Hepatocyte (in vitro differentiated cells): ENCODE measurements at regions not wholly inside any gene's neighbourhood (a gene's known extent, or its start where the extent isn't known, plus 50 kb on each side); places are given as distances from the start of the nearest gene placed in this dataset.
"Not testable (repeated sequence)": the region's sequence is repeated elsewhere in the genome, so short reads cannot be mapped to it uniquely, and the experiment has no call there.

Source experiments
- DNase-seq: peaks from one replicate; pipeline ENCODE4 v3.0.0-alpha.2; 2016; ENCODE audit warnings: low spot score
- H2AFZ ChIP-seq: fragments of 200-600 bp; sonication (generic); 2 replicates; pipeline ENCODE4 v1.6.0; 2016; ENCODE audit warnings: antibody characterized with exemption, mild to moderate bottlenecking
- H3K27ac ChIP-seq: fragments of 200-600 bp; sonication (generic); 2 replicates; pipeline ENCODE4 v1.5.1; 2016; ENCODE audit warnings: mild to moderate bottlenecking
- H3K27me3 ChIP-seq: fragments of 200-600 bp; sonication (generic); 2 replicates; pipeline ENCODE4 v1.6.1; 2016
- H3K36me3 ChIP-seq: fragments of 200-600 bp; sonication (generic); replicated peaks from 2 replicates; pipeline ENCODE4 v1.5.1; 2016; ENCODE audit warnings: low read depth; ENCODE audit not compliant: insufficient read depth
- H3K4me1 ChIP-seq: fragments of 200-600 bp; sonication (generic); 2 replicates; pipeline ENCODE4 v1.5.1; 2016; ENCODE audit warnings: mild to moderate bottlenecking, moderate library complexity; ENCODE audit not compliant: insufficient read depth
- H3K4me2 ChIP-seq: fragments of 200-600 bp; sonication (generic); 2 replicates; pipeline ENCODE4 v1.6.0; 2016
- H3K4me3 ChIP-seq: fragments of 200-600 bp; sonication (generic); 2 replicates; pipeline ENCODE4 v1.5.1; 2016; ENCODE audit warnings: mild to moderate bottlenecking
- H3K79me2 ChIP-seq: fragments of 200-600 bp; sonication (generic); 2 replicates; pipeline ENCODE4 v1.6.0; 2017; ENCODE audit warnings: mild to moderate bottlenecking
- H3K9me2 ChIP-seq: fragments of 200-600 bp; sonication (generic); replicated peaks from 2 replicates; pipeline ENCODE4 v1.6.0; 2017; ENCODE audit warnings: mild to moderate bottlenecking; ENCODE audit not compliant: insufficient read depth
- H3K9me3 ChIP-seq: fragments of 200-600 bp; sonication (generic); 2 replicates; pipeline ENCODE4 v1.5.1; 2016; ENCODE audit warnings: low read depth, mild to moderate bottlenecking
- H4K20me1 ChIP-seq: fragments of 200-600 bp; sonication (generic); 2 replicates; pipeline ENCODE4 v1.6.0; 2016; ENCODE audit warnings: mild to moderate bottlenecking; ENCODE audit not compliant: insufficient read depth, poor library complexity, severe bottlenecking
- EZH2 ChIP-seq: fragments of 200-600 bp; sonication (generic); IDR thresholded peaks from 2 replicates; pipeline ENCODE4 v1.6.1; 2016; ENCODE audit warnings: antibody characterized with exemption, mild to moderate bottlenecking, borderline replicate concordance
- EZH2phosphoT487 ChIP-seq: fragments of 200-600 bp; sonication (generic); IDR thresholded peaks from one replicate; pipeline ENCODE4 v1.6.1; 2018; ENCODE audit warnings: antibody characterized with exemption, mild to moderate bottlenecking, low read depth, moderate library complexity; ENCODE audit not compliant: unreplicated experiment, severe bottlenecking
- WGBS: methylation state at CpG from one replicate; pipeline ENCODE4 v1.1.6; 2016; ENCODE audit warnings: low lambda C conversion rate; ENCODE audit errors: missing lambda C conversion rate; 5-methylcytosine and 5-hydroxymethylcytosine counted together
- TF ChIP-seq, protein P1 (sequence below): fragments of 200-600 bp; sonication (generic); IDR thresholded peaks from 2 replicates; pipeline ENCODE4 v1.5.1; 2016; ENCODE audit warnings: antibody characterized with exemption, mild to moderate bottlenecking; ENCODE audit not compliant: poor library complexity

DNA sequence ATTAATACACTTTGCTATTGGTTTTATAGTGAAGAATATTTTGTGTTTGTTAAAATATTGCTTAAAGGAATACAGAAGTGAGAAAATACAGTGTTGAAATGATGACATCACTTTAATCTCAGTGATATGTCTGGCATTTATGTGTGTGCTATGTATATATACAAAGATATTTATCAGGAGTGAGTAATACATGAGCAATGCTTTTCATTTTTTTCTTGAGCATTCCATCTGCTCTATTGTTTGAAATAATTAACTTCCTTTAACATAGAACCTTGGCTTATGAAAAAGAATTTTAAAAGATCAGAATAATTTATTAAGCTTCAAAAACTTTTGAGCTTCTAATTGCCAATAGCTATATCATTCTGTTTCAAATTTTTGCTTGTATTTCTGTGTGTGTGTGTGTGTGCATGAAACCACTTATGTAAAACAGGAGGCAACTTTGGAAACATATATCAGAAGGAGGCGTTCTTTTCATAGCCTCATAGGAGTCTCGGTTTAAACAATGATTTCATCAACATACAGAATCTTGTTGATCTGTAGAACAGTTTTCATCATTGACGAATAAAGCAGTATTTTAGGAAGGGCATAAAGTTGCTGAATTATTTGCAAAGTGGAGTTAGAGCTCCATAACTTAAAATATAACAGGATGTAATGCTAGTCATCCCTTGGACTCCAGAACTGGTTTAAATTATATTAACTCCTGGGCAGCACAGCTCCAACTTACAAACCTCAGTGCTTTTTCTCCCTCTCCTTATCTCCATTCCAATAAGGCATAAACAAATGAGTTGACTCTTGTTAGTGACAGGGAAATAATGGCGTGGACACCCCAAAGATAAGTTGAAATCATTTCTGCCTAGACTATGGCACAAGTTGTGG lies 228.4 kb upstream of the DGKB start:
- no peak overlapping the region for H3K4me3 ChIP-seq
- no peaks in the 10 kb centered on the region for H3K79me2 ChIP-seq
- no peaks in the 10 kb centered on the region for H3K27me3 ChIP-seq
- no peaks in the 10 kb centered on the region for H4K20me1 ChIP-seq
- H2AFZ ChIP-seq = no peak overlapping the region
- H3K4me1 ChIP-seq = no peaks in the 10 kb centered on the region
- no peaks in the 10 kb centered on the region for H3K36me3 ChIP-seq
- peak overlapping the region; percentile 1 for H3K27ac ChIP-seq
- no peaks in the 10 kb centered on the region for H3K9me2 ChIP-seq
- no peak for TF ChIP-seq EZH2
- TF ChIP-seq, protein P1, sequence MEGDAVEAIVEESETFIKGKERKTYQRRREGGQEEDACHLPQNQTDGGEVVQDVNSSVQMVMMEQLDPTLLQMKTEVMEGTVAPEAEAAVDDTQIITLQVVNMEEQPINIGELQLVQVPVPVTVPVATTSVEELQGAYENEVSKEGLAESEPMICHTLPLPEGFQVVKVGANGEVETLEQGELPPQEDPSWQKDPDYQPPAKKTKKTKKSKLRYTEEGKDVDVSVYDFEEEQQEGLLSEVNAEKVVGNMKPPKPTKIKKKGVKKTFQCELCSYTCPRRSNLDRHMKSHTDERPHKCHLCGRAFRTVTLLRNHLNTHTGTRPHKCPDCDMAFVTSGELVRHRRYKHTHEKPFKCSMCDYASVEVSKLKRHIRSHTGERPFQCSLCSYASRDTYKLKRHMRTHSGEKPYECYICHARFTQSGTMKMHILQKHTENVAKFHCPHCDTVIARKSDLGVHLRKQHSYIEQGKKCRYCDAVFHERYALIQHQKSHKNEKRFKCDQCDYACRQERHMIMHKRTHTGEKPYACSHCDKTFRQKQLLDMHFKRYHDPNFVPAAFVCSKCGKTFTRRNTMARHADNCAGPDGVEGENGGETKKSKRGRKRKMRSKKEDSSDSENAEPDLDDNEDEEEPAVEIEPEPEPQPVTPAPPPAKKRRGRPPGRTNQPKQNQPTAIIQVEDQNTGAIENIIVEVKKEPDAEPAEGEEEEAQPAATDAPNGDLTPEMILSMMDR = no peak
- no peak for TF ChIP-seq EZH2phosphoT487
- no peaks in the 10 kb centered on the region for H3K9me3 ChIP-seq
- H3K4me2 ChIP-seq = no peak overlapping the region
- 77% methylated on average over 4 of the region's 4 CpGs for WGBS
- no peak for DNase-seq

GRCh38 chr7:15128716-15129115 lies 226.2 kb upstream of the DGKB start:
- no peak overlapping the region for H3K4me2 ChIP-seq
- WGBS = 77% methylated on average over 2 of the region's 2 CpGs
- no peaks in the 10 kb centered on the region for H3K4me1 ChIP-seq
- H3K4me3 ChIP-seq = no peak overlapping the region
- H3K36me3 ChIP-seq = no peaks in the 10 kb centered on the region
- no peaks in the 10 kb centered on the region for H3K79me2 ChIP-seq
- no peaks in the 10 kb centered on the region for H3K9me2 ChIP-seq
- H3K27me3 ChIP-seq = no peaks in the 10 kb centered on the region
- no peak overlapping the region for H3K27ac ChIP-seq
- TF ChIP-seq, protein P1 = no peak
- TF ChIP-seq EZH2 = no peak
- TF ChIP-seq EZH2phosphoT487 = no peak
- no peaks in the 10 kb centered on the region for H4K20me1 ChIP-seq
- DNase-seq = no peak
- H3K9me3 ChIP-seq = no peaks in the 10 kb centered on the region
- no peak overlapping the region for H2AFZ ChIP-seq

DNA sequence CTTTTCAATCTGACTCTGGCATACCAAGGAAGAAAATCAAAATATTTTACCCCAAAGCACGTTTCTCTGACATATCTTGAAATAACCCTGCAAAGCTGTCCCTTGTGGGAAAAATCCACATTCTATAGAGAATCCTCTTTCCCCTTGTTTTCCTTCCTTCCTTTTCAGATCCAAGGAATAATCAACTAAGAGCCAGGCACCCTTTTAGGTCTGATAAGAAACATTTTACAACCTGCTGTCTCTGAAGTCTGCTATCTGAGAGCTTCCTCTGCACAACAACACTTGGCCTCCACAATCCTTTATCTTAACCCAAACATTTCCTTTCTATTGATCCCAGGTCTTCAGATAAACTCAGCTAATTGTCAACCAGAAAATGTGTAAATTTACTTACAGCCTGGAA lies 224.1 kb upstream of the DGKB start:
- H2AFZ ChIP-seq, DNase-seq, H3K9me2 ChIP-seq, H3K4me3 ChIP-seq, H3K27me3 ChIP-seq, H3K4me2 ChIP-seq, H3K4me1 ChIP-seq, H3K27ac ChIP-seq, H4K20me1 ChIP-seq, H3K36me3 ChIP-seq, H3K9me3 ChIP-seq, H3K79me2 ChIP-seq: not testable (repeated sequence)
- 28% methylated on average over 1 of the region's 1 CpG for WGBS

DNA sequence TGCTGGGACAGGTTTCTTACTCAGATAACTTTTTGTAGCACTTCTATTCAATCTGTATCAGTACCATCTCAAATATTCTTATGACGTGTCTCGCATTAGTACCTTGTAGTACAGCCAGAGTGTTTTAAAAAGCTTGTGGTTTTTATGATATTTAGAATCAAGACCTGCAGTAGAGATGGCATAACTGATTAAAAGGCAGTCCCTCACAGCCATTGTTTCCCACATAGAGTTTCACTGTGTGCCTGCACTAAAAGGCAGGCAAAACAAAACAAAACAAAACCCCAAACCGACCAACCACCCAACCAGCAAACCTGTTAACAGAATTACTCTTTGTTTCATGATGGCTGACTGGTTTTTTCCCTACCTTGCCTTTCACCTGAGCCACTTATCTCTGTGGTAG lies 221.3 kb upstream of the DGKB start:
- H2AFZ ChIP-seq = no peak overlapping the region
- H3K9me2 ChIP-seq = no peaks in the 10 kb centered on the region
- no peak overlapping the region for H3K4me3 ChIP-seq
- no peaks in the 10 kb centered on the region for H3K9me3 ChIP-seq
- H4K20me1 ChIP-seq = no peaks in the 10 kb centered on the region
- no peak overlapping the region for H3K4me2 ChIP-seq
- no peak for DNase-seq
- H3K27ac ChIP-seq = no peak overlapping the region
- H3K36me3 ChIP-seq = no peaks in the 10 kb centered on the region
- no peaks in the 10 kb centered on the region for H3K79me2 ChIP-seq
- TF ChIP-seq, protein P1 = no peak
- TF ChIP-seq EZH2phosphoT487 (no peak), EZH2 (no peak)
- WGBS = 69% methylated on average over 3 of the region's 3 CpGs
- no peaks in the 10 kb centered on the region for H3K27me3 ChIP-seq
- H3K4me1 ChIP-seq = no peaks in the 10 kb centered on the region
